ENCODE measurements at regions not wholly inside any gene's neighbourhood (a gene's known extent, or its start where the extent isn't known, plus 50 kb on each side); places are given as distances from the start of the nearest gene placed in this dataset.

GRCh38 chr5:158388021-158388420, 529.1 kb upstream of the CLINT1 start:
- TF ChIP-seq CTCF (IDR thresholded peaks at IDR 0.05; ENCODE audit: low read length) (no peak), EZH2 (IDR thresholded peaks at IDR 0.05; ENCODE audit: borderline replicate concordance, low read length) (no peak)
